HEK293 (cell line): ENCODE measurements at regions not wholly inside any gene's neighbourhood (a gene's known extent, or its start where the extent isn't known, plus 50 kb on each side); places are given as distances from the start of the nearest gene placed in this dataset.

ENCODE experiments used
- CTCF ChIA-PET: fragments of 350-600 bp; formaldehyde crosslinking; extraction: SDS; loops from one replicate; lab custom pipeline; 2021; ENCODE audit warnings: antibody characterized with exemption; lab: Yijun Ruan, JAX
- POLR2A ChIA-PET: fragments of 300-600 bp; formaldehyde crosslinking; extraction: SDS; loops from one replicate; lab custom pipeline; 2020; ENCODE audit warnings: antibody characterized with exemption, inconsistent platforms; lab: Yijun Ruan, JAX
- H3K27ac ChIP-seq: fragments of 200-500 bp; sonication (Bioruptor generic); 2 replicates; pipeline ENCODE4 v1.5.1; 2014; ENCODE audit warnings: low read depth, low read length, control low read depth, inconsistent platforms; ENCODE audit errors: extremely low read depth
- H3K36me3 ChIP-seq, 2 experiments: fragments of 200-500 bp in 1 of 2; sonication (Bioruptor generic) in 1 of 2; 1 replicate in 1 of 2; 2 replicates in 1 of 2; pipeline ENCODE4 v1.5.1; 2014 to 2017; ENCODE audit warnings: inconsistent platforms in 2 of 2, low read length in 2 of 2; ENCODE audit not compliant: control insufficient read depth in 2 of 2, insufficient read depth in 1 of 2
- H3K4me1 ChIP-seq: fragments of 200-500 bp; sonication (Bioruptor generic); 2 replicates; pipeline ENCODE4 v1.5.1; 2014; ENCODE audit warnings: mild to moderate bottlenecking, low read length, inconsistent platforms; ENCODE audit not compliant: control insufficient read depth, insufficient read depth
- H3K4me3 ChIP-seq: 2 replicates; pipeline ENCODE4 v1.5.1; 2011; ENCODE audit warnings: low read depth, mild to moderate bottlenecking, control low read depth, low read length, moderate library complexity
- H3K9me3 ChIP-seq: fragments of 200-500 bp; sonication (Bioruptor generic); 2 replicates; pipeline ENCODE4 v1.5.1; 2014; ENCODE audit warnings: low read depth, low read length, inconsistent platforms; ENCODE audit not compliant: control insufficient read depth, insufficient read depth
- REPIN1 ChIP-seq: fragments of 450-650 bp; formaldehyde crosslinking; IDR thresholded peaks from 2 replicates; pipeline ENCODE4 v1.5.1; 2017; ENCODE audit warnings: missing biosample characterization, missing genetic modification characterization, low read depth
- ZNF114 ChIP-seq: fragments of 450-650 bp; formaldehyde crosslinking; IDR thresholded peaks from 2 replicates; pipeline ENCODE4 v1.5.0; 2017; ENCODE audit warnings: missing biosample characterization, missing genetic modification characterization
- ZNF19 ChIP-seq: fragments of 450-650 bp; formaldehyde crosslinking; IDR thresholded peaks from 2 replicates; pipeline ENCODE4; 2016; ENCODE audit warnings: missing biosample characterization, missing genetic modification characterization, low read depth
- ZNF211 ChIP-seq: fragments of 450-650 bp; formaldehyde crosslinking; IDR thresholded peaks from 2 replicates; pipeline ENCODE4 v1.5.1; 2016; ENCODE audit warnings: low read depth, missing biosample characterization, missing genetic modification characterization
- ZNF324 ChIP-seq: fragments of 450-650 bp; formaldehyde crosslinking; IDR thresholded peaks from 2 replicates; pipeline ENCODE4 v1.5.1; 2016; ENCODE audit warnings: missing biosample characterization, missing genetic modification characterization
- ZNF423 ChIP-seq: fragments of 450-650 bp; formaldehyde crosslinking; IDR thresholded peaks from 2 replicates; pipeline ENCODE4 v1.5.1; 2016; ENCODE audit warnings: missing biosample characterization, missing genetic modification characterization
- ZNF776 ChIP-seq: fragments of 450-650 bp; formaldehyde crosslinking; IDR thresholded peaks from 2 replicates; pipeline ENCODE4 v1.5.0; 2017; ENCODE audit warnings: missing biosample characterization, missing genetic modification characterization, borderline replicate concordance
- ZXDB ChIP-seq: fragments of 450-650 bp; formaldehyde crosslinking; IDR thresholded peaks from 2 replicates; pipeline ENCODE4 v1.5.1; 2016; ENCODE audit warnings: missing biosample characterization, missing genetic modification characterization
- TF ChIP-seq, protein P1 (sequence below): fragments of 450-650 bp; formaldehyde crosslinking; IDR thresholded peaks from 2 replicates; pipeline ENCODE4 v1.5.1; 2016; ENCODE audit warnings: missing biosample characterization, missing genetic modification characterization
- TF ChIP-seq, protein P2 (sequence below): fragments of 450-650 bp; formaldehyde crosslinking; IDR thresholded peaks from 2 replicates; pipeline ENCODE4 v1.5.1; 2017; ENCODE audit warnings: missing biosample characterization, missing genetic modification characterization
- TF ChIP-seq, protein P3 (sequence below): fragments of 450-650 bp; formaldehyde crosslinking; IDR thresholded peaks from 2 replicates; pipeline ENCODE4 v1.5.1; 2016; ENCODE audit warnings: missing biosample characterization, missing genetic modification characterization, borderline replicate concordance
- TF ChIP-seq, protein P4 (sequence below): fragments of 450-650 bp; formaldehyde crosslinking; IDR thresholded peaks from 2 replicates; pipeline ENCODE4 v1.5.1; 2016; ENCODE audit warnings: missing biosample characterization, missing genetic modification characterization
- TF ChIP-seq, protein P5 (sequence below): fragments of 450-650 bp; formaldehyde crosslinking; IDR thresholded peaks from 2 replicates; pipeline ENCODE4 v1.5.1; 2016; ENCODE audit warnings: missing biosample characterization, missing genetic modification characterization
- TF ChIP-seq, protein P6 (sequence below): fragments of 450-650 bp; IDR thresholded peaks from 2 replicates; pipeline ENCODE4 v1.5.1; 2018; ENCODE audit warnings: missing biosample characterization, missing genetic modification characterization

DNA sequence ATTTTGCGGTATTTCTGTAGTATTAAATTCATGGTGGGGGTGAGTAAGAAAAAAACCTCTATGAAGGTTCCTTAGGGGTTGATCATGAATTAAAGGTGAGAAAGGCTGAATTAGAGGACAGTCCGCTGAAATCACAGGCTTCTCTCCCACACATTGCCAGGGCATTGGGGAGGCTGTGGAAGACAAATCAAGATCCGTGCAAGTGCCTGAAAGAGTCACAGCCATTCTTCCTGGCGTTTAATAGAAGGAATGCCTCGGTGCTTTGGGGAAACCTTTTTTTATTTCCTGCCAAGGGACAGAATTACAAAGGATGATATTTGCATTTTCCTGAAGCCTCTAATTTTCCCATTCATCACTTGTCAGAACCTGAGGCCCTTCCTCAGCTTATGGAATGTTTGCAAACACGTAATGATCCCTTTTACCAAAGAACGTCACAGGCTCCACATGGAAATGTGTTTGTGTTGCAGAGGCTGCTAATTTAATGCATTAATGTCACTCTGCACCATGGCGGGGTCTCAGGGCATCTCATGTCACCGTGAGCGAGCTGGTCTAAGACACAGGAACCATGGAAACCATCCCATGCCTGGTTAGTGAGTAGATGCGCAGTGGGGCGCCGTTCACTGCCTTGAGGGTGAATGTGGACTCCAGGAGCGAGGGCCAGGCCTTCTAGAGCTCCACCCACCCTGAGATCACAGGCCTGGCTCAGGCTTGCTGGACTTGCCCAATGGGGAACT, 185.9 kb upstream of the SULF2 start:
- TF ChIP-seq, protein P1, sequence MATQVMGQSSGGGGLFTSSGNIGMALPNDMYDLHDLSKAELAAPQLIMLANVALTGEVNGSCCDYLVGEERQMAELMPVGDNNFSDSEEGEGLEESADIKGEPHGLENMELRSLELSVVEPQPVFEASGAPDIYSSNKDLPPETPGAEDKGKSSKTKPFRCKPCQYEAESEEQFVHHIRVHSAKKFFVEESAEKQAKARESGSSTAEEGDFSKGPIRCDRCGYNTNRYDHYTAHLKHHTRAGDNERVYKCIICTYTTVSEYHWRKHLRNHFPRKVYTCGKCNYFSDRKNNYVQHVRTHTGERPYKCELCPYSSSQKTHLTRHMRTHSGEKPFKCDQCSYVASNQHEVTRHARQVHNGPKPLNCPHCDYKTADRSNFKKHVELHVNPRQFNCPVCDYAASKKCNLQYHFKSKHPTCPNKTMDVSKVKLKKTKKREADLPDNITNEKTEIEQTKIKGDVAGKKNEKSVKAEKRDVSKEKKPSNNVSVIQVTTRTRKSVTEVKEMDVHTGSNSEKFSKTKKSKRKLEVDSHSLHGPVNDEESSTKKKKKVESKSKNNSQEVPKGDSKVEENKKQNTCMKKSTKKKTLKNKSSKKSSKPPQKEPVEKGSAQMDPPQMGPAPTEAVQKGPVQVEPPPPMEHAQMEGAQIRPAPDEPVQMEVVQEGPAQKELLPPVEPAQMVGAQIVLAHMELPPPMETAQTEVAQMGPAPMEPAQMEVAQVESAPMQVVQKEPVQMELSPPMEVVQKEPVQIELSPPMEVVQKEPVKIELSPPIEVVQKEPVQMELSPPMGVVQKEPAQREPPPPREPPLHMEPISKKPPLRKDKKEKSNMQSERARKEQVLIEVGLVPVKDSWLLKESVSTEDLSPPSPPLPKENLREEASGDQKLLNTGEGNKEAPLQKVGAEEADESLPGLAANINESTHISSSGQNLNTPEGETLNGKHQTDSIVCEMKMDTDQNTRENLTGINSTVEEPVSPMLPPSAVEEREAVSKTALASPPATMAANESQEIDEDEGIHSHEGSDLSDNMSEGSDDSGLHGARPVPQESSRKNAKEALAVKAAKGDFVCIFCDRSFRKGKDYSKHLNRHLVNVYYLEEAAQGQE (tag by site-specific recombination) = no peak
- TF ChIP-seq, protein P2, sequence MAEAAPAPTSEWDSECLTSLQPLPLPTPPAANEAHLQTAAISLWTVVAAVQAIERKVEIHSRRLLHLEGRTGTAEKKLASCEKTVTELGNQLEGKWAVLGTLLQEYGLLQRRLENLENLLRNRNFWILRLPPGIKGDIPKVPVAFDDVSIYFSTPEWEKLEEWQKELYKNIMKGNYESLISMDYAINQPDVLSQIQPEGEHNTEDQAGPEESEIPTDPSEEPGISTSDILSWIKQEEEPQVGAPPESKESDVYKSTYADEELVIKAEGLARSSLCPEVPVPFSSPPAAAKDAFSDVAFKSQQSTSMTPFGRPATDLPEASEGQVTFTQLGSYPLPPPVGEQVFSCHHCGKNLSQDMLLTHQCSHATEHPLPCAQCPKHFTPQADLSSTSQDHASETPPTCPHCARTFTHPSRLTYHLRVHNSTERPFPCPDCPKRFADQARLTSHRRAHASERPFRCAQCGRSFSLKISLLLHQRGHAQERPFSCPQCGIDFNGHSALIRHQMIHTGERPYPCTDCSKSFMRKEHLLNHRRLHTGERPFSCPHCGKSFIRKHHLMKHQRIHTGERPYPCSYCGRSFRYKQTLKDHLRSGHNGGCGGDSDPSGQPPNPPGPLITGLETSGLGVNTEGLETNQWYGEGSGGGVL (tag by site-specific recombination) = no peak
- TF ChIP-seq, protein P3, sequence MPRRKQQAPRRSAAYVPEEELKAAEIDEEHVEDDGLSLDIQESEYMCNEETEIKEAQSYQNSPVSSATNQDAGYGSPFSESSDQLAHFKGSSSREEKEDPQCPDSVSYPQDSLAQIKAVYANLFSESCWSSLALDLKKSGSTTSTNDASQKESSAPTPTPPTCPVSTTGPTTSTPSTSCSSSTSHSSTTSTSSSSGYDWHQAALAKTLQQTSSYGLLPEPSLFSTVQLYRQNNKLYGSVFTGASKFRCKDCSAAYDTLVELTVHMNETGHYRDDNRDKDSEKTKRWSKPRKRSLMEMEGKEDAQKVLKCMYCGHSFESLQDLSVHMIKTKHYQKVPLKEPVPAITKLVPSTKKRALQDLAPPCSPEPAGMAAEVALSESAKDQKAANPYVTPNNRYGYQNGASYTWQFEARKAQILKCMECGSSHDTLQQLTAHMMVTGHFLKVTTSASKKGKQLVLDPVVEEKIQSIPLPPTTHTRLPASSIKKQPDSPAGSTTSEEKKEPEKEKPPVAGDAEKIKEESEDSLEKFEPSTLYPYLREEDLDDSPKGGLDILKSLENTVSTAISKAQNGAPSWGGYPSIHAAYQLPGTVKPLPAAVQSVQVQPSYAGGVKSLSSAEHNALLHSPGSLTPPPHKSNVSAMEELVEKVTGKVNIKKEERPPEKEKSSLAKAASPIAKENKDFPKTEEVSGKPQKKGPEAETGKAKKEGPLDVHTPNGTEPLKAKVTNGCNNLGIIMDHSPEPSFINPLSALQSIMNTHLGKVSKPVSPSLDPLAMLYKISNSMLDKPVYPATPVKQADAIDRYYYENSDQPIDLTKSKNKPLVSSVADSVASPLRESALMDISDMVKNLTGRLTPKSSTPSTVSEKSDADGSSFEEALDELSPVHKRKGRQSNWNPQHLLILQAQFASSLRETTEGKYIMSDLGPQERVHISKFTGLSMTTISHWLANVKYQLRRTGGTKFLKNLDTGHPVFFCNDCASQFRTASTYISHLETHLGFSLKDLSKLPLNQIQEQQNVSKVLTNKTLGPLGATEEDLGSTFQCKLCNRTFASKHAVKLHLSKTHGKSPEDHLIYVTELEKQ = no peak
- TF ChIP-seq ZNF423 (tag by site-specific recombination) = no peak
- TF ChIP-seq, protein P4, sequence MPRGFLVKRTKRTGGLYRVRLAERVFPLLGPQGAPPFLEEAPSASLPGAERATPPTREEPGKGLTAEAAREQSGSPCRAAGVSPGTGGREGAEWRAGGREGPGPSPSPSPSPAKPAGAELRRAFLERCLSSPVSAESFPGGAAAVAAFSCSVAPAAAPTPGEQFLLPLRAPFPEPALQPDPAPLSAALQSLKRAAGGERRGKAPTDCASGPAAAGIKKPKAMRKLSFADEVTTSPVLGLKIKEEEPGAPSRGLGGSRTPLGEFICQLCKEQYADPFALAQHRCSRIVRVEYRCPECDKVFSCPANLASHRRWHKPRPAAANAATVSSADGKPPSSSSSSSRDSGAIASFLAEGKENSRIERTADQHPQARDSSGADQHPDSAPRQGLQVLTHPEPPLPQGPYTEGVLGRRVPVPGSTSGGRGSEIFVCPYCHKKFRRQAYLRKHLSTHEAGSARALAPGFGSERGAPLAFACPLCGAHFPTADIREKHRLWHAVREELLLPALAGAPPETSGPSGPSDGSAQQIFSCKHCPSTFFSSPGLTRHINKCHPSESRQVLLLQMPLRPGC (tag by site-specific recombination) = no peak
- TF ChIP-seq, protein P5, sequence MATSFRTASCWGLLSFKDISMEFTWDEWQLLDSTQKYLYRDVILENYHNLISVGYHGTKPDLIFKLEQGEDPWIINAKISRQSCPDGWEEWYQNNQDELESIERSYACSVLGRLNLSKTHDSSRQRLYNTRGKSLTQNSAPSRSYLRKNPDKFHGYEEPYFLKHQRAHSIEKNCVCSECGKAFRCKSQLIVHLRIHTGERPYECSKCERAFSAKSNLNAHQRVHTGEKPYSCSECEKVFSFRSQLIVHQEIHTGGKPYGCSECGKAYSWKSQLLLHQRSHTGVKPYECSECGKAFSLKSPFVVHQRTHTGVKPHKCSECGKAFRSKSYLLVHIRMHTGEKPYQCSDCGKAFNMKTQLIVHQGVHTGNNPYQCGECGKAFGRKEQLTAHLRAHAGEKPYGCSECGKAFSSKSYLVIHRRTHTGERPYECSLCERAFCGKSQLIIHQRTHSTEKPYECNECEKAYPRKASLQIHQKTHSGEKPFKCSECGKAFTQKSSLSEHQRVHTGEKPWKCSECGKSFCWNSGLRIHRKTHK (tag by site-specific recombination) = no peak
- no peak for TF ChIP-seq REPIN1
- TF ChIP-seq ZNF114 (tag by site-specific recombination) = no peak
- no peak for TF ChIP-seq ZXDB
- TF ChIP-seq ZNF776 (tag by site-specific recombination) = no peak
- TF ChIP-seq, protein P6, sequence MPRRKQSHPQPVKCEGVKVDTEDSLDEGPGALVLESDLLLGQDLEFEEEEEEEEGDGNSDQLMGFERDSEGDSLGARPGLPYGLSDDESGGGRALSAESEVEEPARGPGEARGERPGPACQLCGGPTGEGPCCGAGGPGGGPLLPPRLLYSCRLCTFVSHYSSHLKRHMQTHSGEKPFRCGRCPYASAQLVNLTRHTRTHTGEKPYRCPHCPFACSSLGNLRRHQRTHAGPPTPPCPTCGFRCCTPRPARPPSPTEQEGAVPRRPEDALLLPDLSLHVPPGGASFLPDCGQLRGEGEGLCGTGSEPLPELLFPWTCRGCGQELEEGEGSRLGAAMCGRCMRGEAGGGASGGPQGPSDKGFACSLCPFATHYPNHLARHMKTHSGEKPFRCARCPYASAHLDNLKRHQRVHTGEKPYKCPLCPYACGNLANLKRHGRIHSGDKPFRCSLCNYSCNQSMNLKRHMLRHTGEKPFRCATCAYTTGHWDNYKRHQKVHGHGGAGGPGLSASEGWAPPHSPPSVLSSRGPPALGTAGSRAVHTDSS (tag by site-specific recombination) = no peak
- no peak for TF ChIP-seq ZNF324
- TF ChIP-seq ZNF211 (tag by site-specific recombination) = no peak
- TF ChIP-seq ZNF19 (tag by site-specific recombination) = no peak

More for the DNA sequence above, 185.9 kb upstream of the SULF2 start:
- no peak overlapping the region for H3K4me3 ChIP-seq
- no peak overlapping the region for H3K27ac ChIP-seq
- no peaks in the 10 kb centered on the region for H3K9me3 ChIP-seq
- no peaks in the 10 kb centered on the region for H3K4me1 ChIP-seq
- CTCF ChIA-PET = interaction anchor here (0.7 to 1.5 kb wide), 5 partner anchors 48 to 1215 kb away, joined by 3 to 4 read pairs (median 3); no protein-coding TSS in a partner anchor
- POLR2A ChIA-PET = no interaction called here
- H3K36me3 ChIP-seq = no peaks in the 10 kb centered on the region
